H1 (cell line): ENCODE measurements at regions not wholly inside any gene's neighbourhood (a gene's known extent, or its start where the extent isn't known, plus 50 kb on each side); places are given as distances from the start of the nearest gene placed in this dataset.

Source experiments
- CTCF ChIA-PET: fragments of 300-600 bp; sonication (Branson Sonifier 250); formaldehyde crosslinking; loops from one replicate; lab custom pipeline; 2021; ENCODE audit not compliant: partially characterized antibody; lab: Charles Lee
- POLR2A ChIA-PET: fragments of 300-600 bp; sonication (Branson Sonifier 250); formaldehyde crosslinking; loops from one replicate; lab custom pipeline; 2021; ENCODE audit warnings: inconsistent platforms; ENCODE audit not compliant: partially characterized antibody; lab: Charles Lee
- DNase-seq, 2 experiments: peaks; one replicate each; pipeline versions ENCODE4 v3.0.0 to v3.0.0-alpha.2; 2010 to 2022; ENCODE audit warnings: low spot score in 2 of 2, low read depth in 1 of 2, mixed read lengths in 1 of 2
- FAIRE-seq: peaks from 2 replicates; lab custom pipeline; 2011; peaks lifted over from hg19 to GRCh38; lab: Jason Lieb, UNC
- H2AFZ ChIP-seq: 2 replicates; pipeline ENCODE4 v1.8.1; 2012; ENCODE audit warnings: low read length, inconsistent platforms
- H2AK5ac ChIP-seq: 2 replicates; pipeline ENCODE4 v1.6.1; 2013; ENCODE audit warnings: low read depth, low read length
- H2BK120ac ChIP-seq: replicated peaks from 2 replicates; pipeline ENCODE3; 2013; ENCODE audit warnings: low read depth, low read length, inconsistent platforms
- H2BK12ac ChIP-seq: 2 replicates; pipeline ENCODE4 v1.6.1; 2013; ENCODE audit warnings: low read depth, low read length
- H2BK15ac ChIP-seq: 2 replicates; pipeline ENCODE4 v1.6.1; 2013; ENCODE audit warnings: low read length
- H2BK20ac ChIP-seq: 2 replicates; pipeline ENCODE4 v1.6.1; 2013; ENCODE audit warnings: low read length
- H2BK5ac ChIP-seq: 2 replicates; pipeline ENCODE4 v1.6.1; 2013; ENCODE audit warnings: low read depth, low read length
- H3K14ac ChIP-seq: 2 replicates; pipeline ENCODE4 v1.6.1; 2013; ENCODE audit warnings: inconsistent platforms; ENCODE audit not compliant: insufficient read length
- H3K18ac ChIP-seq: 2 replicates; pipeline ENCODE4 v1.6.1; 2013; ENCODE audit warnings: low read length; ENCODE audit errors: extremely low read depth
- H3K23ac ChIP-seq: 2 replicates; pipeline ENCODE4 v1.6.1; 2013; ENCODE audit warnings: inconsistent platforms; ENCODE audit not compliant: insufficient read length
- H3K23me2 ChIP-seq: 2 replicates; pipeline ENCODE4 v1.6.1; 2013; ENCODE audit warnings: low read depth, low read length
- H3K27ac ChIP-seq: 2 replicates; pipeline ENCODE4 v1.6.1; 2011; ENCODE audit warnings: low read depth, low read length, inconsistent platforms
- H3K27me3 ChIP-seq, 4 experiments: replicated peaks in 1 of 4; 1 replicate in 1 of 4; 2 replicates in 3 of 4; pipeline versions ENCODE4 v1.6.1 to v1.8.1; 2011 to 2013; ENCODE audit warnings: low read length in 3 of 4, mild to moderate bottlenecking in 3 of 4, inconsistent platforms in 2 of 4, mixed read lengths in 2 of 4, moderate library complexity in 1 of 4; ENCODE audit not compliant: control insufficient read depth in 3 of 4, insufficient read depth in 3 of 4; ENCODE audit errors: extremely low read depth in 1 of 4
- H3K36me3 ChIP-seq, 4 experiments: 2 replicates each; pipeline versions ENCODE4 v1.6.1 to v1.8.1; 2011 to 2013; ENCODE audit warnings: mild to moderate bottlenecking in 4 of 4, low read length in 3 of 4, moderate library complexity in 2 of 4, control low read depth in 1 of 4, inconsistent platforms in 1 of 4; ENCODE audit not compliant: insufficient read depth in 4 of 4, control insufficient read depth in 2 of 4
- H3K4ac ChIP-seq: replicated peaks from 2 replicates; pipeline ENCODE3; 2013; ENCODE audit warnings: low read length, low read depth, mixed read lengths, inconsistent platforms; ENCODE audit not compliant: insufficient read length
- H3K4me1 ChIP-seq, 4 experiments: replicated peaks in 1 of 4; 1 replicate in 1 of 4; 2 replicates in 3 of 4; pipeline versions ENCODE4 v1.6.1 to v1.8.1; 2011 to 2013; ENCODE audit warnings: low read length in 3 of 4, inconsistent platforms in 2 of 4, mixed read lengths in 1 of 4; ENCODE audit not compliant: insufficient read depth in 4 of 4, control insufficient read depth in 3 of 4
- H3K4me2 ChIP-seq, 2 experiments: 2 replicates each; pipeline versions ENCODE4 v1.6.1 to v1.8.1; 2011 to 2013; ENCODE audit warnings: low read depth in 2 of 2, low read length in 2 of 2, control low read depth in 1 of 2, inconsistent platforms in 1 of 2, mild to moderate bottlenecking in 1 of 2; ENCODE audit not compliant: insufficient read depth in 1 of 2
- H3K4me3 ChIP-seq, 4 experiments: fragments of 200-600, 300-600 bp in 1 of 4; sonication (generic), shearing (Covaris generic), sonication (Bioruptor Twin) in 1 of 4; 2 replicates each; pipeline versions ENCODE4 v1.5.1 to v1.8.1; 2011 to 2016; ENCODE audit warnings: low read length in 4 of 4, low read depth in 3 of 4, control low read depth in 2 of 4, inconsistent platforms in 2 of 4, mild to moderate bottlenecking in 2 of 4, mixed read lengths in 1 of 4, moderate library complexity in 1 of 4; ENCODE audit not compliant: insufficient read depth in 2 of 4; ENCODE audit errors: extremely low read depth in 1 of 4
- H3K56ac ChIP-seq: replicated peaks from 2 replicates; pipeline ENCODE3; 2013; ENCODE audit warnings: low read depth, mild to moderate bottlenecking, mixed read lengths, low read length, inconsistent platforms; ENCODE audit not compliant: insufficient read length
- H3K79me1 ChIP-seq: 2 replicates; pipeline ENCODE4 v1.6.1; 2013; ENCODE audit warnings: low read depth, low read length, control low read depth
- H3K79me2 ChIP-seq, 2 experiments: 2 replicates each; pipeline versions ENCODE4 v1.6.1 to v1.8.1; 2012 to 2013; ENCODE audit warnings: low read length in 2 of 2, mild to moderate bottlenecking in 2 of 2, inconsistent platforms in 1 of 2; ENCODE audit not compliant: insufficient read depth in 2 of 2, control insufficient read depth in 1 of 2
- H3K9ac ChIP-seq, 4 experiments: replicated peaks in 1 of 4; 1 replicate in 1 of 4; 2 replicates in 3 of 4; pipeline versions ENCODE4 v1.6.1 to v1.8.1; 2011 to 2013; ENCODE audit warnings: low read depth in 3 of 4, low read length in 3 of 4, control low read depth in 2 of 4, mild to moderate bottlenecking in 2 of 4, moderate library complexity in 2 of 4, inconsistent platforms in 1 of 4; ENCODE audit errors: extremely low read depth in 1 of 4
- H3K9me3 ChIP-seq, 2 experiments: 2 replicates each; pipeline versions ENCODE4 v1.6.1 to v1.8.1; 2012 to 2013; ENCODE audit warnings: mild to moderate bottlenecking in 2 of 2, moderate library complexity in 2 of 2, control low read depth in 1 of 2, inconsistent platforms in 1 of 2, low read depth in 1 of 2, low read length in 1 of 2, mixed read lengths in 1 of 2; ENCODE audit not compliant: insufficient read depth in 2 of 2
- H4K20me1 ChIP-seq, 2 experiments: replicated peaks in 1 of 2; 2 replicates each; pipeline versions ENCODE3 to v1.8.1; 2011 to 2013; ENCODE audit warnings: inconsistent platforms in 2 of 2, low read length in 2 of 2, mild to moderate bottlenecking in 1 of 2; ENCODE audit not compliant: insufficient read depth in 2 of 2, control insufficient read depth in 1 of 2
- H4K5ac ChIP-seq: 2 replicates; pipeline ENCODE4 v1.6.1; 2013; ENCODE audit warnings: low read length, low read depth, mixed read lengths, inconsistent platforms; ENCODE audit not compliant: insufficient read length
- H4K8ac ChIP-seq: 2 replicates; pipeline ENCODE4 v1.8.0; 2013; ENCODE audit warnings: mild to moderate bottlenecking, moderate library complexity, low read length, inconsistent platforms; ENCODE audit not compliant: insufficient read depth; ENCODE audit errors: extremely low read depth
- H4K91ac ChIP-seq: replicated peaks from 2 replicates; pipeline ENCODE3; 2013; ENCODE audit warnings: low read length, mixed read lengths, inconsistent platforms; ENCODE audit not compliant: insufficient read length
- ASH2L ChIP-seq: fragments of 200-600, 300-600 bp; sonication (generic); IDR thresholded peaks from one replicate; pipeline ENCODE4 v1.7.1; 2017; ENCODE audit warnings: low read length
- TAF7 ChIP-seq: optimal IDR thresholded peaks from 2 replicates; pipeline ENCODE3; 2011; ENCODE audit warnings: low read depth, mild to moderate bottlenecking, inconsistent platforms, low read length, moderate library complexity, borderline replicate concordance
- WGBS, 2 experiments: shearing (Covaris generic) in 1 of 2; methylation state at CpG; one replicate each; pipeline versions ENCODE4 v1.1.6 to v1.1.7; 2013 to 2015; ENCODE audit warnings: low lambda C conversion rate in 2 of 2, mixed read lengths in 2 of 2, inconsistent platforms in 1 of 2, low coverage in 1 of 2, missing lambda C conversion rate in 1 of 2; ENCODE audit not compliant: insufficient replicate concordance in 2 of 2, insufficient coverage in 1 of 2, insufficient read length in 1 of 2; ENCODE audit errors: extremely low coverage in 1 of 2, missing lambda C conversion rate in 1 of 2; 5-methylcytosine and 5-hydroxymethylcytosine counted together

- no peaks in the 10 kb centered on the region for H3K9me3 ChIP-seq
- FAIRE-seq: no peak
- H4K5ac ChIP-seq: no peak overlapping the region
- H3K9ac ChIP-seq: no peak overlapping the region
- H3K4ac ChIP-seq: no peak overlapping the region
- no peak overlapping the region for H3K14ac ChIP-seq
- H3K18ac ChIP-seq: no peak overlapping the region
- H2BK5ac ChIP-seq: no peak overlapping the region
- no peak overlapping the region for H4K8ac ChIP-seq
- no peak overlapping the region for H3K27ac ChIP-seq
- ChIA-PET POLR2A (no interaction called here), CTCF (no interaction called here)
- no peaks in the 10 kb centered on the region for H3K27me3 ChIP-seq
- H3K23me2 ChIP-seq: no peaks in the 10 kb centered on the region
- no peak overlapping the region for H3K4me3 ChIP-seq
- H4K91ac ChIP-seq: no peak overlapping the region
- H2BK12ac ChIP-seq: no peak overlapping the region
- no peak for DNase-seq
- H2AFZ ChIP-seq: no peak overlapping the region
- no peak overlapping the region for H2AK5ac ChIP-seq
- H3K79me2 ChIP-seq: no peaks in the 10 kb centered on the region
- TF ChIP-seq ASH2L (no peak), TAF7 (no peak)
- no peak overlapping the region for H2BK20ac ChIP-seq
- no peaks in the 10 kb centered on the region for H3K36me3 ChIP-seq
- no peak overlapping the region for H2BK120ac ChIP-seq
- no peak overlapping the region for H3K4me2 ChIP-seq
- no peaks in the 10 kb centered on the region for H3K79me1 ChIP-seq
- H4K20me1 ChIP-seq: no peaks in the 10 kb centered on the region
- 96% methylated on average over 3 of the region's 3 CpGs; no CpG with 5 or more reads in 1 of the 2 experiments for WGBS, 2 experiments
- no peaks in the 10 kb centered on the region for H3K4me1 ChIP-seq
- no peak overlapping the region for H3K23ac ChIP-seq
- H2BK15ac ChIP-seq: no peak overlapping the region
- no peak overlapping the region for H3K56ac ChIP-seq
These were observed 492.9 kb upstream of the NOVA1 start for GRCh38 chr14:27090716-27091115.
